ENCODE measurements at regions not wholly inside any gene's neighbourhood (a gene's known extent, or its start where the extent isn't known, plus 50 kb on each side); places are given as distances from the start of the nearest gene placed in this dataset.

GRCh38 chr13:106008540-106008939 lies 526.9 kb downstream of the EFNB2 start:
- Histone ChIP-seq H3K18ac (ENCODE audit: low read depth, low read length) (no peak overlapping the region), H2AK9ac (replicated peaks; ENCODE audit: low read depth, low read length, poor library complexity) (no peak overlapping the region), H4K20me1 (ENCODE audit: insufficient read depth, low read length) (no peaks in the 10 kb centered on the region), H3K4me2 (ENCODE audit: low read depth, low read length) (no peak overlapping the region), H4K91ac (ENCODE audit: insufficient read depth, low read depth, low read length) (no peak overlapping the region), H2BK15ac (ENCODE audit: low read depth, low read length) (no peak overlapping the region), H3K4ac (ENCODE audit: low read depth, low read length) (no peak overlapping the region), H3K27me3 (ENCODE audit: control insufficient read depth, insufficient read depth, low read length) (no peaks in the 10 kb centered on the region; the same call in 1 of the 2 replicates), H3K9me1 (ENCODE audit: insufficient read depth, low read length) (no peaks in the 10 kb centered on the region), H2BK120ac (ENCODE audit: low read depth, low read length) (no peak overlapping the region), H3K27ac (ENCODE audit: insufficient read depth, low read length) (no peak overlapping the region), H2BK5ac (ENCODE audit: low read depth, low read length, poor library complexity, severe bottlenecking) (no peak overlapping the region), H3K9ac (ENCODE audit: low read depth, low read length) (no peak overlapping the region), H3K79me1 (ENCODE audit: low read depth in 1 of 2, low read length in 2 of 2) (no peaks in the 10 kb centered on the region), H2AFZ (replicated peaks; ENCODE audit: low read length, poor library complexity) (no peak overlapping the region), H4K8ac (ENCODE audit: low read depth in 2 of 2, low read length in 2 of 2) (no peak overlapping the region), H3K56ac (ENCODE audit: extremely low read depth, insufficient read depth, low read length) (no peak overlapping the region), H4K5ac (ENCODE audit: low read depth, low read length) (no peak overlapping the region), H2BK20ac (ENCODE audit: low read depth, low read length) (no peak overlapping the region), H3K14ac (replicated peaks; ENCODE audit: low read depth, low read length) (no peak overlapping the region), H3K9me3 (ENCODE audit: control insufficient read depth, insufficient read depth, low read length) (no peaks in the 10 kb centered on the region), H3K36me3 (ENCODE audit: control insufficient read depth, insufficient read depth, low read length) (no peaks in the 10 kb centered on the region), H3K23ac (ENCODE audit: low read depth, low read length) (no peak overlapping the region), H3K4me3 (ENCODE audit: insufficient read depth, low read depth, low read length) (no peak overlapping the region), H2AK5ac (ENCODE audit: low read depth, low read length) (no peak overlapping the region), H3K4me1 (ENCODE audit: control insufficient read depth, insufficient read depth, low read length) (no peaks in the 10 kb centered on the region)
- in situ Hi-C loops (cut with MboI; ENCODE audit: low sequenced_read_pairs): no loop called here
- ChIA-PET CTCF (no interaction called here), POLR2A (ENCODE audit: unreplicated experiment) (no interaction called here)
- no peak for DNase-seq
- intact Hi-C loops (cut with micrococcal nuclease): no loop called here
- dilution Hi-C loops (cut with HindIII; ENCODE audit: low sequenced_read_pairs, unreplicated experiment): no loop called here
- BruUV-seq (replicated peaks): no TSS peak
- TF ChIP-seq NFE2L2 (IDR thresholded peaks at IDR 0.05; ENCODE audit: low read depth, low read length): no peak
- no peak for TF ChIP-seq SMC3 (IDR thresholded peaks at IDR 0.05; ENCODE audit: low read depth, low read length)
- no peak for TF ChIP-seq RCOR1 (IDR thresholded peaks at IDR 0.05; ENCODE audit: insufficient replicate concordance, low read length)
- TF ChIP-seq MXI1 (IDR thresholded peaks at IDR 0.05; ENCODE audit: borderline replicate concordance, low read depth, low read length): no peak
- ATAC-seq (ENCODE audit: low read depth): no peak

Measured in IMR-90 (cell line).